ENCODE measurements at regions not wholly inside any gene's neighbourhood (a gene's known extent, or its start where the extent isn't known, plus 50 kb on each side); places are given as distances from the start of the nearest gene placed in this dataset.

GRCh38 chr5:120365656-120366446 is 98.2 kb upstream of the PRR16 start:
- WGBS (ENCODE audit: insufficient coverage): 93% methylated on average over 3 of the region's 7 CpGs
- Mint-ChIP-seq H3K27me3 (no peaks in the 10 kb centered on the region), H3K4me1 (no peaks in the 10 kb centered on the region), H3K4me3 (no peak overlapping the region), H3K9me3 (ENCODE audit: insufficient read depth) (no peaks in the 10 kb centered on the region), H3K27ac (no peak overlapping the region)
- H3K27me3 ChIP-seq (replicated peaks in 1 of 4; ENCODE audit: control extremely low read depth in 1 of 4, control insufficient read depth in 3 of 4, insufficient read depth in 4 of 4, low read length in 3 of 4): no peaks in the 10 kb centered on the region
- no peak overlapping the region for H2AFZ ChIP-seq (ENCODE audit: insufficient read depth, low read depth, low read length, poor library complexity, severe bottlenecking)
- ChIA-PET CTCF (no interaction called here), POLR2A (no interaction called here)
- no peak overlapping the region for H3K4me3 ChIP-seq (ENCODE audit: control extremely low read depth in 1 of 5, extremely low read depth in 1 of 5, insufficient read depth in 1 of 5, low read depth in 2 of 5, low read length in 4 of 5)
- DNase-seq: no peak
- ATAC-seq (ENCODE audit: low read depth): no peak
- intact Hi-C loops (cut with micrococcal nuclease): no loop called here
- no peaks in the 10 kb centered on the region for H3K36me3 ChIP-seq (replicated peaks in 1 of 2; ENCODE audit: control extremely low read depth in 1 of 2, control insufficient read depth in 1 of 2, extremely low read depth in 1 of 2, insufficient read depth in 2 of 2, low read length in 1 of 2)
- TF ChIP-seq, protein P1, sequence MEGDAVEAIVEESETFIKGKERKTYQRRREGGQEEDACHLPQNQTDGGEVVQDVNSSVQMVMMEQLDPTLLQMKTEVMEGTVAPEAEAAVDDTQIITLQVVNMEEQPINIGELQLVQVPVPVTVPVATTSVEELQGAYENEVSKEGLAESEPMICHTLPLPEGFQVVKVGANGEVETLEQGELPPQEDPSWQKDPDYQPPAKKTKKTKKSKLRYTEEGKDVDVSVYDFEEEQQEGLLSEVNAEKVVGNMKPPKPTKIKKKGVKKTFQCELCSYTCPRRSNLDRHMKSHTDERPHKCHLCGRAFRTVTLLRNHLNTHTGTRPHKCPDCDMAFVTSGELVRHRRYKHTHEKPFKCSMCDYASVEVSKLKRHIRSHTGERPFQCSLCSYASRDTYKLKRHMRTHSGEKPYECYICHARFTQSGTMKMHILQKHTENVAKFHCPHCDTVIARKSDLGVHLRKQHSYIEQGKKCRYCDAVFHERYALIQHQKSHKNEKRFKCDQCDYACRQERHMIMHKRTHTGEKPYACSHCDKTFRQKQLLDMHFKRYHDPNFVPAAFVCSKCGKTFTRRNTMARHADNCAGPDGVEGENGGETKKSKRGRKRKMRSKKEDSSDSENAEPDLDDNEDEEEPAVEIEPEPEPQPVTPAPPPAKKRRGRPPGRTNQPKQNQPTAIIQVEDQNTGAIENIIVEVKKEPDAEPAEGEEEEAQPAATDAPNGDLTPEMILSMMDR (IDR thresholded peaks at IDR 0.05): no peak
- no peak for TF ChIP-seq EZH2 (IDR thresholded peaks at IDR 0.05; ENCODE audit: borderline replicate concordance, insufficient read depth, low read depth, low read length, poor library complexity, severe bottlenecking)
- peaks cover 0 to 11% (median 0%) of the 10 kb centered on the region in 3 donors for H3K9me3 ChIP-seq (ENCODE audit: control extremely low read depth in 1 of 3, control insufficient read depth in 2 of 3, insufficient read depth in 1 of 3, low read length in 2 of 3)
- no peak overlapping the region for H3K4me2 ChIP-seq (replicated peaks; ENCODE audit: low read depth, low read length, poor library complexity, severe bottlenecking)
- H4K20me1 ChIP-seq (ENCODE audit: control insufficient read depth, insufficient read depth, low read length, poor library complexity, severe bottlenecking): no peaks in the 10 kb centered on the region
- no peaks in the 10 kb centered on the region for H3K4me1 ChIP-seq (ENCODE audit: control insufficient read depth in 2 of 2, insufficient read depth in 2 of 2, low read length in 2 of 2)
- no peaks in the 10 kb centered on the region for H3K79me2 ChIP-seq (ENCODE audit: control insufficient read depth, insufficient read depth, low read length)
- H3K9ac ChIP-seq (ENCODE audit: low read length): no peak overlapping the region
- no peak overlapping the region for H3K27ac ChIP-seq (ENCODE audit: low read length in 2 of 2)

DNA sequence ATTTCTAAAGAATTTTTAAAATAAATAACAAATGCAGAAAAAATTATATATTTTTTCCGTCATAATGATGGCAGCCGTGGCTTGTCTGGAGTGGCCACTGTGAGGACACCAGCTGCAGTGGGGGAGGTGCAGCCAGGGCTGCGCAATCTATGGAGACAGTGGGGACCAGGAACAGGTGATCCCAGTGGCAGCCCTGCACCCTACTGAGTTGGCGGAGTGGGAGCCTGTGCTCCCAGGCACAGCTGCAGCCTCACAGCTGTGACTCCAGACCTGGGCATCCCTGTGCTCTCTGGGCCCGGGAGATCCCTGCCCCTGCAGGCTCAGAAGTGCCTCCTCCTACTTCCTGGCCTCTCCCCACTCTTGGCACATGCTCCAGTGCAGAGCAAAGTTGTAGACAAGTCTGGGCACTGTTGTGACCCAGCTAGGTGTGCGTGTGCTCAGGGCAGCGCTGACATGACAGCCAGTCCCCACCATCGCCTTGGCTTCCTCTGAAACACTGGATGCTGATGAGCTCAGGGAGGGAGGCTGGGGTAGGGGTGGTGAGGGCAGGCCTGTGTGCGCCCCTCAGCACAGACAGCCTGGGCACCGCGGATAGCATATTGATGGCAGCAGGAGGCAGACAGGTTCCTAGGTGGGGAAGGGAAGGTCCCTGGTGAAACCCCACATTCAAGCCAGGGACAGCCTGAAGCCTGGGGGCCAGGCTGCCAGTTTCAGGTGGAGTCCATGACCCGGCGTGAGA is 96.0 kb upstream of the PRR16 start:
- ATAC-seq (ENCODE audit: low read depth) (no peak), DNase-seq (no peak)
- H3K4me1 Mint-ChIP-seq: no peaks in the 10 kb centered on the region
- H3K9me3 Mint-ChIP-seq (ENCODE audit: insufficient read depth): no peaks in the 10 kb centered on the region
- POLR2A ChIA-PET: no interaction called here
- Histone ChIP-seq H3K36me3 (replicated peaks in 1 of 2; ENCODE audit: control extremely low read depth in 1 of 2, control insufficient read depth in 1 of 2, extremely low read depth in 1 of 2, insufficient read depth in 2 of 2, low read length in 1 of 2) (no peaks in the 10 kb centered on the region), H3K4me3 (ENCODE audit: control extremely low read depth in 1 of 5, extremely low read depth in 1 of 5, insufficient read depth in 1 of 5, low read depth in 2 of 5, low read length in 4 of 5) (no peak overlapping the region), H3K9me3 (ENCODE audit: control extremely low read depth in 1 of 3, control insufficient read depth in 2 of 3, insufficient read depth in 1 of 3, low read length in 2 of 3) (peaks cover 0 to 11% (median 0%) of the 10 kb centered on the region in 3 donors), H4K20me1 (ENCODE audit: control insufficient read depth, insufficient read depth, low read length, poor library complexity, severe bottlenecking) (no peaks in the 10 kb centered on the region), H3K9ac (ENCODE audit: low read length) (no peak overlapping the region), H3K79me2 (ENCODE audit: control insufficient read depth, insufficient read depth, low read length) (no peaks in the 10 kb centered on the region), H2AFZ (ENCODE audit: insufficient read depth, low read depth, low read length, poor library complexity, severe bottlenecking) (no peak overlapping the region), H3K4me1 (ENCODE audit: control insufficient read depth in 2 of 2, insufficient read depth in 2 of 2, low read length in 2 of 2) (no peaks in the 10 kb centered on the region), H3K27me3 (replicated peaks in 1 of 4; ENCODE audit: control extremely low read depth in 1 of 4, control insufficient read depth in 3 of 4, insufficient read depth in 4 of 4, low read length in 3 of 4) (no peaks in the 10 kb centered on the region), H3K4me2 (replicated peaks; ENCODE audit: low read depth, low read length, poor library complexity, severe bottlenecking) (no peak overlapping the region), H3K27ac (ENCODE audit: low read length in 2 of 2) (no peak overlapping the region)
- TF ChIP-seq, protein P1 (IDR thresholded peaks at IDR 0.05): no peak
- TF ChIP-seq EZH2 (IDR thresholded peaks at IDR 0.05; ENCODE audit: borderline replicate concordance, insufficient read depth, low read depth, low read length, poor library complexity, severe bottlenecking): no peak
- 95% methylated on average over 13 of the region's 13 CpGs for WGBS (ENCODE audit: insufficient coverage)
- no peaks in the 10 kb centered on the region for H3K27me3 Mint-ChIP-seq
- CTCF ChIA-PET: no interaction called here
- intact Hi-C loops (cut with micrococcal nuclease): no loop called here
- no peak overlapping the region for H3K27ac Mint-ChIP-seq
- no peak overlapping the region for H3K4me3 Mint-ChIP-seq

Data from B cell (primary cell).